ELR (cell line): ENCODE measurements at regions not wholly inside any gene's neighbourhood (a gene's known extent, or its start where the extent isn't known, plus 50 kb on each side); places are given as distances from the start of the nearest gene placed in this dataset.
"Not testable (repeated sequence)": the region's sequence is repeated elsewhere in the genome, so short reads cannot be mapped to it uniquely, and the experiment has no call there.

ENCODE experiments used
- DNase-seq: peaks from one replicate; pipeline ENCODE4 v3.0.0-alpha.2; 2015; ENCODE audit warnings: low read depth

DNA sequence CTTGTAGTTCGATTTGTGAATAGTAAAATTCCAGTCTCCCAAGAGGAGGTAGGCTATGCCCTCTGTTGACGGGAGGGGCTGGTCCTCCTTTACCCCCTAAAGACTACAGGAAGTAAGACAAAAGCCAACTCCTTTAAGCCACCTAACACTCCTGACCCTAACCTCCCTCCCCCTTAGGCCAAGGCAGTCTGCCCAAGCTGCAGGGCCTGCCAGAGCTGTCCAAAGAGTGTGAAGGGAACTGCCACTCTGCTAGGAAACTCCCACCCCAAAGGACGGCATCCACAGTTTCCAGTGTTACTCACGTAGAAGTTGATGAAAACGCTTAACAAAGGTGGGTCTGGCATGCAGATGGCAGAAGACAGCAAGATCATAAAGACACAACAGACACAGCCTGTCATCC lies 803.2 kb downstream of the PLA2G4A start:
- DNase-seq, result no peak

DNA sequence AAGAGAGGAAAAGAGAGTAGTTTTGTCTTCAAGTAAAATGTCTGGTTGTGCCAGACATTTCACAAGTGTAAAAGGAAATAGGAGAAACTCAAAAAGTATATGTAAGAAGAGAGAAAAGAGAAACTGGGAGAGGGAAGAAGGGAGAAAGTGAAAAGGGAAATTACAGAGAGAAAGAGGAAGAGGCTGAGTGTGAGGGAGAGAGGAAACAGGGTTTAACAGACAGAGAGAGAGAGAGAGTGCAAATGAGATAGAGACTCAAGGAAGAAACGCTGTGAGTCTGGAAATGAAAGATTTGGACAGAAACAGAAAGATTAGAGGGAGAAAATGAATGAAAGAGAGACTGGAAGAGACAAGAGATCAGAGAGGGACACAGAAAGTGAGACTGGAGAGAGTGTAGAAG lies 806.2 kb downstream of the PLA2G4A start:
- DNase-seq, result no peak

DNA sequence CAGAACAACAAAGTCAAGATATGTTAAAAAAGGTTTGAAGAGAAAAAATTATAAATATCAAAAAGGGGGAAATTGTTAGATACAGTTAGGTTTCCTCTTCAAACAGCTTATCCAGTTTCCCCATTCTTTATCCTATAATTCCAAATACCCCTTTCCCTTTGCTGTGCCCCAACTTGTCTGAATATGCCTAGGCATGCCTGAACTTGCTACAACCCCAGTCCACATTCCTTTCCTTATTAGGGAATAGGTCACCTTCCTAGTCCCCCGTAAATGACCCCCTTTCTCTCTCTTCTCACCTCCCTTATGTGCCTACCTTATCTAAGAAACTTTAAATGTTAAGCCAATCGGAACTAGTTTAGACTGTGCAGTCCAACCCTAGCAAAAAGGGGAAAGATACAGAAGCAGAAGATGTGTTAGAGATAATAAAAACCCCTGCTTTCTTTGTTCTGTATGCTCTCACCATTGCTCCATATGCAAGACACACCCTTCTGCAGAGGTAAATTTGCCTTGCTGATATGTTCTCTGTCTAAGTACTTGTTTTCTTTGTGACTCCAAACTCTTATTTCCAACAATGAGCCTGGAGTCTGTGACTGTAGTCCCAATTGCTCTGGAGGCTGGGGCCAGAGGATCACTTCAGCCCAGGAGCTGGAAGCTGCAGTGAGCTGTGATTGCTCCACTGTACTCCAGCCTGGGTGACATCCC lies 810.1 kb downstream of the PLA2G4A start:
- DNase-seq, result no peak

DNA sequence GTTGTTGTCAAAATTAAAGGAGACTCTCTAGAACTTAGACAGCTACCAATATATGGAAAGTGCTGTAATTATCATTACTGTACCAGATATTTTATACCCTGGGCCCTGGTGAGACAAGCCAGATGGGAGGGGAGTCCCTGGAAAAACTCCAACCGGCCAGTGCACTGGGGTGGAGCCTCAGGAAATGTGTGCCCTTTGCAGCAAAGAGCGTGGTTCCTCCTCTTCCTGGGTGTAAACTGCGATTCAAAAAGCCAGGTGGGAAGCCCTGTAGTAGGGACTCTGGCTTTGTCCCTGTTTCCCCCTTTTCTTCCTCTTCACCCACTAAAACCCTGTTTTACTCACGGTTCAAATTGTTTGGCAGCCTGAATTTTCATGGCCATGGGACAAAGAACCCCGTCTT lies 812.3 kb downstream of the PLA2G4A start:
- no peak for DNase-seq

DNA sequence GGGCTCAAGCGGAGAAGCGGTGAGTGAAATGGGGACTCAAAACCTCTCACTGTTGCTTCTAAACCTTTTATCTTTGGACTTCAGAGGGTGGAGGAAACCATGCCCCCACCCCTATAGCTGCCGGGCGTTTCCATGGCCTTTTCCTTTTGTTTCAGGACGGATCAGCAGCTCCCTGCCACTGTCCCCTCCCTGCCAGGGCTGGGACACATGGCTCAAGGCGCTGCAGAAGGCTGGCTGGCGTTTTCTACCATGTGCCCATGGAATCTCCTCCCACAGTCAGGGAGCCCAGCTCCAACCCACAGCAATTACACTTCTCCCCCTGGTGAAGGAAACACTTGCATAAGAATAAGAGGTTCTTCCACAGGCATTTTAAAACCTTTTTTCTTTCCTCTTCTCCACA lies 812.7 kb downstream of the PLA2G4A start:
- DNase-seq, result no peak

DNA sequence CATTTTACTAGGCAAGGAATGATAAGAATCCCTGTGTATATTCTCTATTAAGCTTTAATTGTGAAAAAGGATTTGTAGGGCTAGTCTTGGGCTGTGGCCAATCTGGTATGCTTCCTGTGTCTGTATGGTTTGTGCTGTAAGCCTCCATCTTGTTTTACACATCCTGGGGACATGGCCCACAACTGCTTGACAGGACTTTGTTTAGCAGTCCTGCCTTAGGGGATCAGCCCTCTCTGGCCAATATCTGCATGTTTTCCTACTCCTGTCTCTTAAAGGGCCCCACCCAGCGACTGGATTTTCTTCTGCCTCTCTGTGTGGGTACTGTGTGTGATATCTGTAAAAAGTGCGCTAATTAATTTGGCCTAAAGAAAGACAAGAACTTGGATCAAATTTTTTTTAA lies 813.2 kb downstream of the PLA2G4A start:
- DNase-seq, result no peak

DNA sequence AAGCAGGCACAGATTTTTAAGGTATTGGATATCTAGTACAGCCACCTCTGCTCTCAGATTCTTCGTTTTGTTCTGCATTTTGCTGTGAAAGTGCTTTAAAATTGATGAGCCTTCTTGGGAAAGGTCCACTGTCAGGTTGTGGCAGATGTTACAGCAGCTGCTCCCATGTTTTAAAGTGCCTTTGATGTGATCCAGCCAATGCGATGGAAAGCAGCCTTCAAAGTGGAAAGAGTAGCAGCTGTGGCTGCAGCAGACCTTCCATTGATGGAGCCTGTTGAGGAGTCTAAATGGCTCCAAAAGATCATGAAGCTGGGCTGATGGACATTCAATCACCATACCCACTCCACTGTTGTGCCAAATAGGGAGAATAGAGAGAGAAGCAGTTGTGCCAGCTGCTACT lies 816.9 kb downstream of the PLA2G4A start:
- DNase-seq, result no peak

DNA sequence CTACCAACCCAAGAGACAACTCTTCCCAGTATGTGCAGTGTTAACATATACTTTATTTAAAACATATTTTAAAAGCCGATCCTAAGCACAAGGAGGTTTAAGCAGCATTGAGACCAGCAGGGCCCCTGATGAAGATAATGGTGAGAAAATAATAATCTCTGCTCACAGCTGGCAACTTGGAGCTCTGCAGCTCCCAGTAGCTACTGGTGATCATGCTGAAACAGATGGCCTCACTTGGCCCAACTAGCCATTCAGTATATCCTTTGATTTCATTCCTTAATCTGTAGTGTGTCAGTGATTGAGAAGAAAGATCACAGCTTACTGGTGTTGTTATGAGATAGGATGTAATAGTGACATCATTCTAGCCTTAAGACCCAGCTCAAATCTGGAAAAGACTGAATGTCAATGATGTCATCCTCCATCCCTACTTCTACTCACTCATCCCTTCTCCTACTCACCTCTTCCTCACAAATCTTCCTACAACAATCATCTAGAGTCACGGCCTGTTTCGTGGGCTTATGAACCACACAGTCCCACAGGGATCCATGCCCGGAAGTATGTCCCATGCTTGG lies 817.9 kb downstream of the PLA2G4A start:
- DNase-seq, result no peak

DNA sequence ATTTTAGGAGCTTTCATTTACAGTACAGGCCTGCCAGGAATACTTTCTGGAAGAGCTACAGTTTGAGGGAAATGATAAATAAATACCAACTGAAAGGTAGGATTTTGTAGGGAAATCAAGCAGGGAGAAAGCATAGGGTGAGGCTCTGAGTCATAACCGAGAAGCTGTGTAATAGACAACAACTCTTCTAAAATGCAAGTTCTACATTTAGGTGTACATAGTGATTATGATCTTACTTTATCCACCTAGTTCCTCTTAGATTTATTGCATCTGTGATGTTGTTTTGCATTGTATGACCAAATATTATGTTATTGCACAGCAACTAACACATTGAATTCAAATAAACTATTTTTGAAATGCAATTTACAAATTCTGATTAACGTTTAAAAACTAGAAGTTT lies 819.3 kb downstream of the PLA2G4A start:
- DNase-seq, result no peak

DNA sequence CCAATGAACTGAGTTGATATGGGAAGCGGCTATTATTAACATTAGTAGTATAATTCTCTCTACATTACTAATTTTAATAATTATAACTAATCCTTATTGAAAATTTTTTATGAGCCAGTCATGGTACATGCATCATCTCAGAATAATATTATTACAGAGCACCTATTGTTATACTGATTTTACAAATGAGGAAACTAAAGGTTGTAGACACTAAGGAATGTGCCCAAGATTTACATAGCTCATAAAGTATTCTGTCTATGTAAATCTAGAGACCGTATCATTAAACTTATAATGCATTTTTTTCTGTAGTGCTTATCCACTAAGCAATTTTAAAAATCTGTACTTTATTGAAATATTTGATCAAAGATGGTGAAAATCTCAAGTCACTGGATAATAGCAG lies 825.9 kb downstream of the PLA2G4A start:
- peak; percentile 30 for DNase-seq

DNA sequence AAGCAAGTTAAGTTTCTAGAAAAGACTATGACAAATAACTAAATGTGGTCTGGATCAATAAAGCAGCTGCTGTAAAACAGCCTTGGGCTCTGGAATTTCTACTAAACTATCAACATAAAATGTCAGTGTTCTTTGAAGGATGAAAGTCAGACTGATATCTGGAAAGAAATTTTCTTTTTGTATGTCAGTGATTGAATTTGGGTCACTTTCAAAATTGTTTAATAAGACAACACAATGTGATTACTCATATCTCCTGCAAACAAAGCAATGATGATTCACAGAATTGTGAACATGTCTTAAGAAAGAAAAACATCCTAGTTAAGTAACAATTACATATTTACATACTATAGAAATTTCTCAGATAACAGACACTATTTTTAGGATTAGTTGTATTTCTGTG lies 826.4 kb downstream of the PLA2G4A start:
- DNase-seq, result peak; percentile 71

DNA sequence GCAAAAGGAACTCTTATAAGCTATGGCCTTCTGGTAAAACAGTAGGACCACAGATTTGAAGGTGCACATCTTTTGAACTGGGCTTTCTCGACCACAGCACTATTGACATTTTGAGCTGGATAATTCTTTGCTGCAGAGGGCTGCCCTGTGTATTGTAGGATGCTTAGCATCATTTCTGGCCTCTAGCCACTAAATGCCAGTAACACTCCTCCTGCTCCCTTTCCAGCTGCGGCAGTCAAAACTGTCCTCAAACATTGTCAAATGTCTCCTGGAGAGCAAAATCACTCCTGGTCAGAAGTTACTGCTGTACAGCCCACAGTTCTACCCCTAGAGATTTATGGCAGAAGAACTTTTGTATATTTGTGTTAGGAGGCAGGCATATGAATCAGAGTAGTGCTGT lies 836.7 kb downstream of the PLA2G4A start:
- DNase-seq, result no peak

DNA sequence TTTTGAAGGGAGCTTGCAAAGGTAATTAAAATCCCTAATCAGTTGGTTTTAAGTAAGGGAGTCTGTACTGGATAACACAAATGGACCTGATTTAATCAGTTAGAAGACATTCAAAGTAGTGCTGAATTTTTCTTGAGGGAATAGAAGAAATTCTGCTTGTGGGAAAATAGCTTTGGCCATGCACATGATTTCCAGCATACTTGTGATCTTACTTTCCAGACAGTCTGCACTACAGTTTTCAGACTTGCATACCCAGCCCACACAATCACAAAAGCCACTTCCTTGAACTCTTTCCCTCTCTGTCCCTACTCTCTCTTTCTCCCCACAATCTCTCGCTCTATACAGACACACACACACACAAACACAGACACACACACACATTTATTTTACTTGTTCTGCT lies 852.1 kb downstream of the PLA2G4A start:
- DNase-seq, result peak; percentile 41

DNA sequence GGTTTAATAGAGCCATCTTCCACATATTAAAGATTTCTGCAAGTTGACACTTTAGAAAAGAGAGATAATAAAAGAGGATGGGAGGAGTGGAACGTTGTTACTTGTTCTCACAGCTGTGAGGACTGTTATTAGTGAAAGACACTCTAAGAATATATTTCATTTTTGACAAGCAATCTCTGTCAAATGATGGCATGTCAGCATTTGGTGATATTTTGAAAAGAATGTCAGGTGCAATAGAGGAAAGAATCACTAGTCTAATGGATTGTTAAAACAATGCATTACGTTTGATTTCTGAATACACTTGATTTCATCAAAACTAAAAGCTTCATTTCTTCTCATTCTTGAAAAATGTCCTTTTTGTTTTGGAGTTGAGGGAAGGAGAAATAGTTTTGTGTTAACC lies 853.4 kb downstream of the PLA2G4A start:
- no peak for DNase-seq

DNA sequence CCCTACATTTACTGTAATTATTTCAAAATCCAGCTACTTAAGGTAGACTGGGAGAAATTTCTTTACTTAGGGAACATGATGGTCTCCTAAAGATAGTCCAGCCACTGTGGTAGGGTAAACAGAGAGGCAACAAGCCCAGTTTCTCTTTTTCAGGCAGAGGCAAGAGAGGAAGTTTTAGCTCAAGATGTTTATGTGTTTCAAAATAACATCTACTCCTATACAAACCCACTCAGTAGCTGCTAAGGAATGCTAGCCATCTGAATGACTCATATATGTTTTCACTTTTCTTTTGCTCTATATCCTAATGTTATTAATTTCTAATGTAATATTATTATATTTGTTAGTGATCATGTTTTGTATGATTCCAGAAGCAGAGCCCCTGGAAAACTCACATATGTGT lies 856.6 kb downstream of the PLA2G4A start:
- peak; percentile 78 for DNase-seq

DNA sequence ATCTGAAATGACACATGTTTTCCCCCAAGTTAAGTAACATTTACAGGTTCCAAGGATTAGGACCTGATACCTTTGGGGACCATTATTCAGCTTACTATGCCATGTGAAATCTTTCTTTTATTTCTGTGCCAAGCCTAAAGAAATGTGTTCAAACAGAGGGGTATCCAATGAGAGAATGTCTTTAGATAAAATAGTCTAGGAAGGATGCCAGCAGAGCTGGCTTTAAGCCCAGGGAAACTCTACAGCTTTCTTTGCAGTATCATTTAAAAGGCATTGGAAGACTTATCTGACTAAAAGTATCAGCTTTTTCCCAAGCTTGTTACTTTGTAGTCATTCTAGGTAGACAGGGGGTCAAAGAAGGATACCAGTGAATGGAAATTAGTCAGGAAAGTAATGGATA lies 860.4 kb downstream of the PLA2G4A start:
- DNase-seq, result no peak

DNA sequence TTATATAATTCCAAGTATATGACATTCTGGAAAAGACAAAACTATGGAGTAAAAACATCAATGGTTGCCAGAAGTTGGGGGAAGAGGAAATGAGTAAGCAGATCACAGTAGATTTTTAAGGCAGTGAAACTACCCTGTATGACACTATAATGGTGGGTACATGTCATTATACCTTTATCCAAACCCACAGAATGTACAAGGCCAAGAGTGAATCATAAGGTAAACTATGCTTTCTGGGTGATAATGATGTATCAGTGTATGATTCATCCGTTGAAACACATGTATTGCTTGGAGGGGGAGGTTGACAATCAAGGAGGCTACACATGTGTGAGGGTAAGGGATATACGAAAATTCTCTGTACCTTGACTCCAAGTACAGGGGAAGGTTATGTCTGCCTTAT lies 862.7 kb downstream of the PLA2G4A start:
- DNase-seq, result peak; percentile 96

DNA sequence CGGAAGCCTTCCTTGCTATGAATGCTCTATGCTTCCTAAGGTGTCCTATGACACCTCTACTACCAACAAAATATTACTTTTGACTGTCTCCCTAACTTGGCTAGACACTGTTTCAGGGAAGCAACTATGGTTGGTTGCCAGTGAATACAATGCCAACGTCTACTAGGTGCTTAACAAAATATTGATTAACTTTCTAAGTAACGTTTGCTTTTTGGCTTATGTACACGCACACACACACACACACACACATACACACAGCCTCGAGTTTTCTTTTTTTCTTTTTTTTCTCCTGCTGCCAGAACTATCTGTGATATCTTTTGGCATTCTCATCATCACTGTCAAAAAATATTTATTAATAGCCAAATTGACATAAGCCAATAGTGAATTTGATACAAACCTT lies 864.0 kb downstream of the PLA2G4A start:
- no peak for DNase-seq

DNA sequence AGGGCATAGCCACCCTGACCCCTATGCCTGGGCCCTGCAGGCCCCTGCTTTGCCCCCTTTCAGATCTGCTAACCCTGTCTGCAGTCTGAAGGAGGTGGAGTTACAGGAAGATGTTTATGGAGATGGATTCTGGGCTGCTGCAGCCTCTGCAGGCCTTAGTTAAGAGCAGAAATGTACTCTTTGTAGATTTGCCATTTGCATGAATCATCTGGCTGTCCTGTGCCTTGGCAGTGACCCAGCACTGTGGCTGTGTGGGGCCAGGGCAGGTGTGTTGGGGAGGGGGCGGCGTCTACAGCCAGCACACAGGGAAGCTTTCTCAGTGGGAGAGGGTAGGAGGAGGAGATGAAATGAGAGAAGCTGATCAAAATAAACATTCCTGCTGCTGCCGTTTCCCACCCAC lies 867.3 kb downstream of the PLA2G4A start:
- DNase-seq, result no peak

DNA sequence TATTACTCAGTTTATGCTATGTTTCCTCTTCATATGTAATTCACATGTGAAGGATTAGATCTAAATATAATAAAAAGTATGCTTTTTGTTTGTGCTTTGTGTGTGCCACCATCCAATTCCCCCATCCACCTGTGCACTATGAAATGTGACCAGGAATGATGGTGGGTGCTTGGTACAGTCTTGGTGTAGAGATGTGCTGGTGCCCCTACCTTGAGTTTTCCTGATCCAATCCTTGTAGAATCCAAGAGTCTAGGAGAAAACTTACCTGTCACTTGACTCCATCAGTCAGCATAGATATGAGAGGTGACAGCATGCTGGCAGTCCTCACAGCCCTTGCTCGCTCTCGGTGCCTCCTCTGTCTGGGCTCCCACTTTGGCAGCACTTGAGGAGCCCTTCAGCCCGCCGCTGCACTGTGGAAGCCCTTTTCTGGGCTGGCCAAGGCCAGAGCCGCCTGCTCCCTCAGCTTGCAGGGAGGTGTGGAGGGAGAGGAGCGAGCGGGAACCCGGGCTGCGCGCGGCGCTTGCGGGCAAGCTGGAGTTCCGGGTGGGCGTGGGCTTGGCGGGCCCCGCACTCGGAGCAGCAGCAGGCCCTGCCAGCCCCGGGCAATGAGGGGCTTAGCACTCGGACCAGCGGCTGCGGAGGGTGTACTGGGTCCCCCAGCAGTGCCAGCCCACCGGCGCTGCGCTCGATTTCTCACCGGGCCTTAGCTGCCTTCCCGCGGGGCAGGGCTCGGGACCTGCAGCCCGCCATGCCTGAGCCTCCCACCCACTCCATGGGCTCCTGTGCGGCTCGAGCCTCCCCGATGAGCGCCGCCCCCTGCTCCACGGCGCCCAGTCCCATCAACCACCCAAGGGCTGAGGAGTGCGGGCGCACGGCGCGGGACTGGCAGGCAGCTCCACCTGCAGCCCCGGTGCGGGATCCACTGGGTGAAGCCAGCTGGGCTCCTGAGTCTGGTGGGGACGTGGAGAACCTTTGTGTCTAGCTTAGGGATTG lies 874.7 kb downstream of the PLA2G4A start:
- not testable (repeated sequence) for DNase-seq

DNA sequence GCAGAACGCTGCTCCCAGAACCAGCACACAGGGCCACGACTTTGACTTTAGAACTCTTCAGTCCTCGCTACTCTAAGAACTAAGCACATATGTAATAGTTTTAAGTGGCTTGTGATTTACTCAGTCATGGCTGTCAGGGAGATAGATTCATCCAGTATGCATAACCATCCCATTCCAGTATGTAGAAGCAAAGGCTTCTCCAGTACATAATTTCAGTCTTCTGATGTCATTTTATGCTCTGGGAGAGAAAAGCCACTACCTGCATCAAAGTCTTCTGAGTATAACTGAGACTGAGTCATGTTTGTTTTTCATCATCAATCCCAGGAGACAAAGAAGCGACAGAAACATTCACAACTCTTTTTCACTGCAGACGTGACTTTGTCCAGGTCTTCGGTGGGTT lies 885.7 kb downstream of the PLA2G4A start:
- no peak for DNase-seq

DNA sequence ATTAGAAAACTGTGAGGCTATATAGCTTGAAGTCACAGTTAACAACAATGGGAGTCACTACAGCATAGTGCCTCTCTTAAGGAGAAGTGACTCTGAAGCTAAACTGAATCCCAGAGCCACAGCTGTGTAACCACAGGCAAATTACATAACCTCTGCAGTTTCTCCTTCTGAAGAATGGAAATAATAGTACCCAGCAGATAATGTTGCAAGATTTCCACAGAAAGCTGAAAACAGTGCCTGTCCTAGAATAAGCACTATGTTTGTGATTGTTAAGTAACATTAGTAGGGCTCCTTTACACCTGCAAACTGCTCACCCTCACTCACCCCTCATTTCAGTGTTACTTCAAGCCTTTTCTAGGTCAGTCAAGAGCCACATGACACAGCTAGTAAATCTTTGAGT lies 886.7 kb downstream of the PLA2G4A start:
- DNase-seq, result no peak

DNA sequence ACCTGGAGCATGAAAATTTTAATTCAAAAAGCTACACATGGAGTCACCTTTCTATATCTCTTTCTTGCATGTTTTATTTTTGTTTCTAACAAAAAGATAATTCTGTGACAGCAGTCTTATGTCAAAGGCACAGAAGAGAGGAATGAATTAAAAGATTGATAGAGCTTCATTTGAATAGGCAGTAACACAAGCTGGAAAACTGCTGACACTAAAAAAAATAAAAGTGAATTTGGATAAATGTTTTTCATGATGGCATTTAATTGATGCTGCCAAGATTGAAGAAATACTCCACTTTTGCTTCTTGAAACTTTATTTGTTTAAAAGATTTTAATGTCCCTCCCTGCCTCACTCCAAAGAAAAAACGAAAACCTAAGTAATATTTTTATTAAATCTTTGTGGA lies 887.4 kb downstream of the PLA2G4A start:
- DNase-seq, result no peak
